OCI-LY3 (cell line): ENCODE measurements at regions not wholly inside any gene's neighbourhood (a gene's known extent, or its start where the extent isn't known, plus 50 kb on each side); places are given as distances from the start of the nearest gene placed in this dataset.

ENCODE experiments used
- EZH2phosphoT487 ChIP-seq: fragments of 200-600 bp; shearing (Covaris generic); IDR thresholded peaks from 2 replicates; pipeline ENCODE4 v1.6.1; 2018; ENCODE audit warnings: antibody characterized with exemption, mixed run types, low read depth
- TF ChIP-seq, protein P1 (sequence below): fragments of 200-600, 300-600 bp; sonication (generic); IDR thresholded peaks from 2 replicates; pipeline ENCODE4 v1.5.1; 2014; ENCODE audit warnings: antibody characterized with exemption, low read length, low read depth

- no peak for TF ChIP-seq EZH2phosphoT487
- TF ChIP-seq, protein P1, sequence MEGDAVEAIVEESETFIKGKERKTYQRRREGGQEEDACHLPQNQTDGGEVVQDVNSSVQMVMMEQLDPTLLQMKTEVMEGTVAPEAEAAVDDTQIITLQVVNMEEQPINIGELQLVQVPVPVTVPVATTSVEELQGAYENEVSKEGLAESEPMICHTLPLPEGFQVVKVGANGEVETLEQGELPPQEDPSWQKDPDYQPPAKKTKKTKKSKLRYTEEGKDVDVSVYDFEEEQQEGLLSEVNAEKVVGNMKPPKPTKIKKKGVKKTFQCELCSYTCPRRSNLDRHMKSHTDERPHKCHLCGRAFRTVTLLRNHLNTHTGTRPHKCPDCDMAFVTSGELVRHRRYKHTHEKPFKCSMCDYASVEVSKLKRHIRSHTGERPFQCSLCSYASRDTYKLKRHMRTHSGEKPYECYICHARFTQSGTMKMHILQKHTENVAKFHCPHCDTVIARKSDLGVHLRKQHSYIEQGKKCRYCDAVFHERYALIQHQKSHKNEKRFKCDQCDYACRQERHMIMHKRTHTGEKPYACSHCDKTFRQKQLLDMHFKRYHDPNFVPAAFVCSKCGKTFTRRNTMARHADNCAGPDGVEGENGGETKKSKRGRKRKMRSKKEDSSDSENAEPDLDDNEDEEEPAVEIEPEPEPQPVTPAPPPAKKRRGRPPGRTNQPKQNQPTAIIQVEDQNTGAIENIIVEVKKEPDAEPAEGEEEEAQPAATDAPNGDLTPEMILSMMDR, result no peak
Observed at GRCh38 chr7:156589808-156590207, 50.8 kb upstream of the RNF32 start.
